ENCODE measurements at regions not wholly inside any gene's neighbourhood (a gene's known extent, or its start where the extent isn't known, plus 50 kb on each side); places are given as distances from the start of the nearest gene placed in this dataset.

GRCh38 chr2:215550331-215550730 is 114.5 kb upstream of the FN1 start (continued):
- TF ChIP-seq, protein P1, sequence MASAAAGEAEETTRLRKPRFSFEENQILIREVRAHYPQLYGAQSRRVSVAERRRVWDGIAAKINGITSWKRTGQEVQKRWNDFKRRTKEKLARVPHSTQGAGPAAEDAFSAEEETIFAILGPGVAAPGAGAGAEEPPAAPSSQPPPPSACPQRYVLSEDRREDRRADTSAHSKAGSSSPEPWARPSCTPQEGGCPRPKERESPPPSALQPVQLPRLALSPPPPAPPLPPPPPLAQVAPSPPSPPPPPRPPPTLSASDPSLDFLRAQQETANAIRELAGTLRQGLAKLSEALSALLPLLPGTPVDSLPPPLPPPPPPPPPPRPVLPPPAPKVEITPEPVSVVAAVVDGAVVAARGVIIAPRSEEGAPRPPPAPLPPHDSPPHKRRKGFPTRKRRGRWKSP (CRISPR knock-in tag; IDR thresholded peaks at IDR 0.05), result no peak
- TF ChIP-seq, protein P2, sequence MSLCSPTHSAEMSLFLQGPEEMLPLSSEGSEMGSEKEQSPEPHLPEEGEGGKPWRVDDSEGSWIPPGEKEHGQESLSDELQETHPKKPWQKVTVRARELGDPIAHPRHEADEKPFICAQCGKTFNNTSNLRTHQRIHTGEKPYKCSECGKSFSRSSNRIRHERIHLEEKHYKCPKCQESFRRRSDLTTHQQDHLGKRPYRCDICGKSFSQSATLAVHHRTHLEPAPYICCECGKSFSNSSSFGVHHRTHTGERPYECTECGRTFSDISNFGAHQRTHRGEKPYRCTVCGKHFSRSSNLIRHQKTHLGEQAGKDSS (CRISPR knock-in tag; IDR thresholded peaks at IDR 0.05; ENCODE audit: borderline replicate concordance, low read depth), result no peak
- TF ChIP-seq MEIS2 (CRISPR knock-in tag; IDR thresholded peaks at IDR 0.05) (no peak), NRL (CRISPR knock-in tag; IDR thresholded peaks at IDR 0.05; ENCODE audit: borderline replicate concordance) (no peak), DMTF1 (CRISPR knock-in tag; IDR thresholded peaks at IDR 0.05) (no peak), ZNF768 (CRISPR knock-in tag; IDR thresholded peaks at IDR 0.05) (no peak), ZBTB14 (CRISPR knock-in tag; IDR thresholded peaks at IDR 0.05) (no peak)
- TF ChIP-seq, protein P3, sequence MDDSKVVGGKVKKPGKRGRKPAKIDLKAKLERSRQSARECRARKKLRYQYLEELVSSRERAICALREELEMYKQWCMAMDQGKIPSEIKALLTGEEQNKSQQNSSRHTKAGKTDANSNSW (CRISPR knock-in tag; IDR thresholded peaks at IDR 0.05; ENCODE audit: borderline replicate concordance), result no peak

Measured in HepG2 (cell line).